Stimulated activated CD4-positive, alpha-beta T cell treated with anti-CD3 and anti-CD28 coated beads, Interleukin-2, amount 100 ng/mL, for 4 hours (primary cell): ENCODE measurements at regions not wholly inside any gene's neighbourhood (a gene's known extent, or its start where the extent isn't known, plus 50 kb on each side); places are given as distances from the start of the nearest gene placed in this dataset.
"Not testable (repeated sequence)": the region's sequence is repeated elsewhere in the genome, so short reads cannot be mapped to it uniquely, and the experiment has no call there.

Experiments used
- DNase-seq: peaks from one replicate; pipeline ENCODE4 v3.0.0-alpha.2; 2020; ENCODE audit warnings: low read depth

GRCh38 chr13:76349700-76350099, 536.5 kb downstream of the KCTD12 start:
- no peak for DNase-seq

- DNase-seq, result no peak
These were observed 546.6 kb downstream of the KCTD12 start for GRCh38 chr13:76339649-76340048.

- DNase-seq, result no peak
These were observed 548.2 kb downstream of the KCTD12 start for GRCh38 chr13:76338003-76338402.

GRCh38 chr13:76336889-76337844, 549.0 kb downstream of the KCTD12 start:
- DNase-seq, result no peak

DNA sequence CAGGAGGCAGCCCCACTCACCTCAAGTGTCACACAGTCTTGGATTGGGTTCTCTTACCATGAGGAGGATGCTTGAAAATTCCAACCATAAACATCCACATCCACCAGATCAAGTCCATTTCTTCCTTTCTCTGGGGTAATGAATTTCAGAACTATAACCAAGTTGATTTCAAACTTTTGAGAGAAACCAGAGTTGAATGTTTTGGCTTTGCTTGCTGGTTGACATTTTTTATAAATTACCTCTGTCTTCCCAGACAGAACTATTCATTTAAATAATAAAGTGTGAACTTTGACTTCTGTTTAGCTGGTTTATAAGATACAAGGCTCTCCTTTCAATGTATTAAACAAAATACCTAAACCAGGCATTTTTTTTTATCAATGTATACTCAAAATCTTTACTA, 550.7 kb downstream of the KCTD12 start:
- no peak for DNase-seq

DNA sequence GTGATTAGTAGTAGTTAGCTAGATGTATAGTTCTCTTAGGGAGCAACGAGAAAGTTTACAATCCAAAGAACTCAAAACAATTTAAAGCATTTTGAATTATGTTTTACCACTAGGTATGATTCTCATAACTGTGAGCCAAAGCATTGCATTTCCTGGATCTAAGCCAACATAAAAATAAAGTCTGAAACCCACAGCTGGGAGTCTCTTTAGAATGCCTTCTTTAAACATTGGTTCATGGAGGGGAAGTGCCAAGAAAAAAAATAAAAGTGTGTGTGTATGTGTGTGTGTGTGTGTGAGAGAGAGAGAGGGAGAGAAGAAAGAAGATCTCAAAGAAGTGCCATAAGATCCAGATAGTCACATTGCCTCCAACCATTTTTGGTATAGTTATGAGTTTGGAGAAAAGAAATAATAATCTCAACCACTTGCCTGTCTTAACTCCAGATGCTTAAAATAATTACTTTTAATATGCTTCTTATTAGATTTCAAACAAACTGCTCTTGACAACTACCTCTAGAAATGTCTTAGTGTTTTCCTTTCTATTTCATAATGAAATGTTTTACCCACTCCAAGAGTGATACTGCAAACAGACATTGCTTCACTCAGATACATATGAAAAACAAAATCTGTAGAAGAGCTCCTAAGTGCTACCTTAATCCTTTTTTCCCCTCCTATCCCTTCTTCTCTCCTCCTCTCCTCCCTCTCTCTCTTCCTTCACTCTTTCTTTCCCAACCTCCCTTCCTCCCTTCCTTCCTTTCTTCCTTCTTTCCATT, 554.1 kb downstream of the KCTD12 start:
- DNase-seq, result no peak

GRCh38 chr13:76330761-76331160, 555.4 kb downstream of the KCTD12 start:
- no peak for DNase-seq

- DNase-seq, result no peak
These were observed 556.2 kb downstream of the KCTD12 start for GRCh38 chr13:76329866-76330580.

DNA sequence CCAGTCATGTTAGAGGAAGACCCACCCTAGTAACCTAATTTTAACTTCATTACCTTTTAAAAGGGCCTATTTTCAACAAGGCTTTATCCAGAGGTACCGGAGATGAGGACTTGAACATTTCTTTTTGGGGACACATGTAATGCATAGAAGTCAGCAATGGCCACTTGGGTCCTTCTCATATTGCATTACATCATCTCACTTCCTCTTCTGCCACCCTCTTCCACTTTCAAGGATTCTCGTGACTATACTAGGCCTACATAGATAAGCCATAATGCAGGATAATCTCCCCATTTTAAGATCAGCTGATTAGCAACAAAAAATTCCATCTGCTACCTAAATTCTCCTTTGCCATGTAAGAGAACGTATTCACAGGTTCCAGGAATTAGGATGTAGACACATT, 557.2 kb downstream of the KCTD12 start:
- DNase-seq, result no peak

DNA sequence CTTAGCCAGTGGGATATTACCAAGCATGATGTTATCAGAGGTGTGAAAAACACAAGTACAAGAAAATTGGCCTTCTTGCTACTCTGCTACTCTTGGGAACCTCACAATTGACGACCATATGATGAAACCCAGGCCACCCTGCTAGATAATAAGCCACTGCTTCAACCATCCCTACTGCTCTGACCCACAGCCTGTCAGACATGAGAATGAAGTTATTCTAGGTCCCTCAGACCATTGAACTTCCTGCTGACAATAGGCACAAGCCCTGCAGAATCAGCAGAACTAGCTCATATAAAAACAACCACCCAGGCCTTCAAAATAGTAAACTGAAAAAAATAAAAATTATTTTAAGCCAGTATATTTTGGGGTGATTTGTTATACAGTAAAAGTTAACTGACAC, 559.9 kb downstream of the KCTD12 start:
- DNase-seq, result no peak

- no peak for DNase-seq
These were observed 566.3 kb downstream of the KCTD12 start for GRCh38 chr13:76319921-76320320.

- no peak for DNase-seq
These were observed 569.1 kb downstream of the KCTD12 start for GRCh38 chr13:76316998-76317527.

GRCh38 chr13:76314495-76314894, 571.7 kb downstream of the KCTD12 start:
- DNase-seq, result no peak

- no peak for DNase-seq
These were observed 579.1 kb downstream of the KCTD12 start for GRCh38 chr13:76307142-76307541.

DNA sequence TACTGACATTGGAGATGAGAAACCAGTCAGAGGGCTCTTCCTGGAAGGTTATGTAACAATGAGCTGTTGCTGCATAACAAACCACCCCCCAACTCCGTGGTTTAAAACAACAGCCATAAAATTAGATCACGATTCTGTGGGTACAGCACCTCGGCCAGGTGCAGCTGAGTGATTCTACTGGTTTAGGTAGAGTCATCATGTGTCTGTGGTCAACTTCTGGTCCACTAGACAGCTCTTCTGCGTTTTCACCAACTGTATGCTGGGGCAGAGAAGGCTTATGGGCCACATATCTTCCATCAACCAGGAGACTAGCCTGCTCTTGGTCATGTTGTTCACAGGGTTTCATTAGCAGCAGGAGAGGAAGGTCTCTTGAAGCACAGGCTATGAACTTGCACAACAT, 585.5 kb downstream of the KCTD12 start:
- no peak for DNase-seq

- DNase-seq, result no peak
These were observed 588.9 kb downstream of the KCTD12 start for GRCh38 chr13:76297331-76297730.

GRCh38 chr13:76296751-76297150, 589.5 kb downstream of the KCTD12 start:
- no peak for DNase-seq

DNA sequence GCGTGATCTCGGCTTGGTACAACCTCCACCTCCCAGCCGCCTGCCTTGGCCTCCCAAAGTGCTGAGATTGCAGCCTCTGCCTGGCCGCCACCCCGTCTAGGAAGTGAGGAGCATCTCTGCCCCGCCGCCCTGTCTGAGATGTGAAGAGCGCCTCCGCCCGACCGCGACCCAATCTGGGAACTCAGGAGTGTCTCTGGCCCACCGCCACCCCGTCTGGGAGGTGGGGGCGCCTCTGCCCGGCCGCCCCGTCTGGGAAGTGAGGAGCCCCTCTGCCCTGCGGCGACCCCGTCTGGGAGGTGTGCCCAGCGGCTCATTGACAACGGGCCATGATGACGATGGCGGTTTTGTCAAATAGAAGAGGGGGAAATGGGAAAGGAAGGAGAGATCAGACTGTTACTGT, 591.2 kb downstream of the KCTD12 start:
- DNase-seq, result not testable (repeated sequence)

GRCh38 chr13:76293751-76294150, 592.5 kb downstream of the KCTD12 start:
- no peak for DNase-seq

DNA sequence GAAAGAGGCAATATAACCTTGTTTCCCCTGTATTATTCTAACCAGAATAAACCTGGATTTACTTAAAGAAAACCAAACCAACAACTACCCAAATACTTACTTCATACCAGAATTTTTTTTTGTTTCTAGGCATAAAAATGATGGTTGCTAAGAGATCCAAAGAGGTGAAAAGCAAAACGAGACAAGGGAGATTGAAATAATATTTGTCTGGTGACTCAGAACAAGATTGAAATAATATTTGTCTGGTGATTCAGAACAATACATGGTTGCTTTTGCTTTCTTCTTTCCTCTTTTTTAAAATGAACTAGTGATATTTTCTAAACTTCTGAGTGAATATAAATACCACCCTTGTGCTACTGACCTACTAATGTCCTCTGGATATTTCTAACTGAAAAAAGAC, 592.9 kb downstream of the KCTD12 start:
- DNase-seq, result no peak

GRCh38 chr13:76292726-76293125, 593.5 kb downstream of the KCTD12 start:
- DNase-seq, result no peak

- no peak for DNase-seq
These were observed 594.2 kb downstream of the KCTD12 start for GRCh38 chr13:76292031-76292430.
